ENCODE measurements at regions not wholly inside any gene's neighbourhood (a gene's known extent, or its start where the extent isn't known, plus 50 kb on each side); places are given as distances from the start of the nearest gene placed in this dataset.
"Not testable (repeated sequence)": the region's sequence is repeated elsewhere in the genome, so short reads cannot be mapped to it uniquely, and the experiment has no call there.

DNA sequence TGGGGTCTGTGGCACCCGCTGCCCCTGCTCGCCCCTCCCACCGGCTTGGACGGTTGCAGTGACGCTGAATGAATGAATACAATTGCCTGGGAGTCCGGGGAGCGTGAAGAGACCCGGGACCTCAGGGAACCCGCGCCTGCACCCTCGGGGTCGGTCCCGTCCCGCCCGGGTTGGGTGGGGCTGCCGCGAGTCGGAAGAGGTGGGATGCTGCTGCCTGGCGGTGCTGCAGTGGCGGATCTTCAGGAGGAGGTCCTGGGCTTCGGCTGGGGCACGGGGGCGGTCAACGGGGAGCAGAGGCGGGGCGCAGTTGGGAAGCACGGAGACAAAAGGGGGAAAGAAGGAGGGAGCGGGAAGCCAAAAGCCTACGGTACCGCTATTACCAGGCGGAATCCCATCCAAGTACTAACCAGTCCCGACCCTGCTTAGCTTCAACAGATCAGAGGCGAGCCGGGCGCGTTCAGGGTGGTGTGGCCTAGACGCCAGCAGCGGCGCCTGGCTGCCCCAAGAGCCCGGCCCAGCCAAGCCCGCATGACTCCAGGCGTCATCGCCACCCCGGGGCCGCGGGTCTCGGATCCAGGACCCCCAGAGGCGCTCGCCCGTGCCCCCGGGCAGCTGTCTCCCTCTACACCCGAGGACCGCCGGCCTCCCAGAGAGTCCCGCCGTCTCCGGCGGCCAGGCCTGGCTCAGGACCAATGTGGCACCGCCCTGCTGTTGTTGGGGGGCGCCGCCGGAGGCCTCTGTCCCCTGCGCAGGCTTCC is 1612.3 kb downstream of the SPATA31A7 start:
- H2AFZ ChIP-seq (ENCODE audit: control insufficient read depth, low read length), result peak overlapping the region; percentile 91
- peak overlapping the region; percentile 74 for H3K9ac ChIP-seq (ENCODE audit: control insufficient read depth, extremely low read depth, insufficient read depth, low read length)
- DNase-seq (ENCODE audit: low read depth, low spot score), result peak; percentile 19
- FAIRE-seq; H3K36me3 ChIP-seq (ENCODE audit: control insufficient read depth in 2 of 2, extremely low read depth in 1 of 2, insufficient read depth in 2 of 2, low read length in 2 of 2); H4K20me1 ChIP-seq (ENCODE audit: control insufficient read depth, extremely low read depth, insufficient read depth, low read length); dilution Hi-C loops (cut with MboI; ENCODE audit: extremely low pct_ligation_motif_present, low sequenced_read_pairs); H3K9me3 ChIP-seq (ENCODE audit: control insufficient read depth, low read depth, low read length); H3K4me1 ChIP-seq (ENCODE audit: control insufficient read depth, extremely low read depth, insufficient read depth, low read length); H3K79me2 ChIP-seq (ENCODE audit: control insufficient read depth, insufficient read depth, low read length); H3K9me1 ChIP-seq (ENCODE audit: control insufficient read depth, extremely low read depth, insufficient read depth, low read length): not testable (repeated sequence)
- peak overlapping the region; percentile 67 for H3K4me2 ChIP-seq (ENCODE audit: control insufficient read depth, extremely low read depth, insufficient read depth, low read depth, low read length)
- H3K27ac ChIP-seq (ENCODE audit: control insufficient read depth, insufficient read depth, low read length), result peak overlapping the region; percentile 31
- peak overlapping the region; percentile 47 to 79 (median 73) for H3K4me3 ChIP-seq (ENCODE audit: control insufficient read depth in 2 of 3, extremely low read depth in 1 of 3, insufficient read depth in 2 of 3, low read depth in 1 of 3, low read length in 3 of 3)
- H3K27me3 ChIP-seq (ENCODE audit: control insufficient read depth, extremely low read depth, insufficient read depth, low read length), result peaks cover 21% of the 10 kb centered on the region

- H3K4me1 ChIP-seq (ENCODE audit: control insufficient read depth, extremely low read depth, insufficient read depth, low read length); DNase-seq (ENCODE audit: low read depth, low spot score); H3K9me3 ChIP-seq (ENCODE audit: control insufficient read depth, low read depth, low read length); dilution Hi-C loops (cut with MboI; ENCODE audit: extremely low pct_ligation_motif_present, low sequenced_read_pairs); H3K27ac ChIP-seq (ENCODE audit: control insufficient read depth, insufficient read depth, low read length); H3K79me2 ChIP-seq (ENCODE audit: control insufficient read depth, insufficient read depth, low read length); H3K9me1 ChIP-seq (ENCODE audit: control insufficient read depth, extremely low read depth, insufficient read depth, low read length); FAIRE-seq; H4K20me1 ChIP-seq (ENCODE audit: control insufficient read depth, extremely low read depth, insufficient read depth, low read length); H3K36me3 ChIP-seq (ENCODE audit: control insufficient read depth in 2 of 2, extremely low read depth in 1 of 2, insufficient read depth in 2 of 2, low read length in 2 of 2): not testable (repeated sequence)
- H3K4me3 ChIP-seq (ENCODE audit: control insufficient read depth in 2 of 3, extremely low read depth in 1 of 3, insufficient read depth in 2 of 3, low read depth in 1 of 3, low read length in 3 of 3), result peak overlapping the region; percentile 47 to 79 (median 73)
- peak overlapping the region; percentile 74 for H3K9ac ChIP-seq (ENCODE audit: control insufficient read depth, extremely low read depth, insufficient read depth, low read length)
- H3K4me2 ChIP-seq (ENCODE audit: control insufficient read depth, extremely low read depth, insufficient read depth, low read depth, low read length), result peak overlapping the region; percentile 67
- H2AFZ ChIP-seq (ENCODE audit: control insufficient read depth, low read length), result peak overlapping the region; percentile 91
- H3K27me3 ChIP-seq (ENCODE audit: control insufficient read depth, extremely low read depth, insufficient read depth, low read length), result peaks cover 21% of the 10 kb centered on the region
Observed at GRCh38 chr9:62802719-62803079, 1612.9 kb downstream of the SPATA31A7 start.

GRCh38 chr9:62803099-62803498 is 1613.3 kb downstream of the SPATA31A7 start:
- DNase-seq (ENCODE audit: low read depth, low spot score); H3K27ac ChIP-seq (ENCODE audit: control insufficient read depth, insufficient read depth, low read length); dilution Hi-C loops (cut with MboI; ENCODE audit: extremely low pct_ligation_motif_present, low sequenced_read_pairs); H3K79me2 ChIP-seq (ENCODE audit: control insufficient read depth, insufficient read depth, low read length); H3K9ac ChIP-seq (ENCODE audit: control insufficient read depth, extremely low read depth, insufficient read depth, low read length); H4K20me1 ChIP-seq (ENCODE audit: control insufficient read depth, extremely low read depth, insufficient read depth, low read length); H3K4me1 ChIP-seq (ENCODE audit: control insufficient read depth, extremely low read depth, insufficient read depth, low read length); H2AFZ ChIP-seq (ENCODE audit: control insufficient read depth, low read length); H3K9me3 ChIP-seq (ENCODE audit: control insufficient read depth, low read depth, low read length); H3K9me1 ChIP-seq (ENCODE audit: control insufficient read depth, extremely low read depth, insufficient read depth, low read length); FAIRE-seq; H3K36me3 ChIP-seq (ENCODE audit: control insufficient read depth in 2 of 2, extremely low read depth in 1 of 2, insufficient read depth in 2 of 2, low read length in 2 of 2): not testable (repeated sequence)
- Histone ChIP-seq H3K4me2 (ENCODE audit: control insufficient read depth, extremely low read depth, insufficient read depth, low read depth, low read length) (peak overlapping the region; percentile 67), H3K27me3 (ENCODE audit: control insufficient read depth, extremely low read depth, insufficient read depth, low read length) (peaks cover 21% of the 10 kb centered on the region), H3K4me3 (ENCODE audit: control insufficient read depth in 2 of 3, extremely low read depth in 1 of 3, insufficient read depth in 2 of 3, low read depth in 1 of 3, low read length in 3 of 3) (peak overlapping the region in 1 of 3 experiments; percentile 7)

GRCh38 chr9:62804314-62804713 is 1614.5 kb downstream of the SPATA31A7 start:
- H3K4me1 ChIP-seq (ENCODE audit: control insufficient read depth, extremely low read depth, insufficient read depth, low read length); dilution Hi-C loops (cut with MboI; ENCODE audit: extremely low pct_ligation_motif_present, low sequenced_read_pairs): not testable (repeated sequence)

DNA sequence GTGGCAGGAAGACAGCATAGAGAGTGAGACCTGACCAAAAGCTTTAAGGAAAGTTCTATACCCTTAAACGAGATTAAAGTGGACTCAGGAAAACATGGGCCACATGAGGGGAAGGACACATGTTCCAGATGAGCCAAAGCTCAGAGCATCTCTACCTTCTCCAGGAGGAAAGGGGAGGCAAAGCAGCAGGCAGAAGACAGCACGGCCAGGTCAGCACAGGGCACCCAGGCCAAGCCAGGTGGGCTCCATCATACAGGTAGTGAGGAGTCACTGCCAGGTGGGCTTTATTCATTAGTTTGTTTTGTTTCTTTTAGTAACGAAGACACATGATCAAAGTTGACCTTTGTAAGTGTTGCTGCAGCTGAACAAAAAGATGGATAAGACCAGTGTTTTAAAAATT is 1617.6 kb downstream of the SPATA31A7 start:
- H3K9me1 ChIP-seq (ENCODE audit: control insufficient read depth, extremely low read depth, insufficient read depth, low read length); dilution Hi-C loops (cut with MboI; ENCODE audit: extremely low pct_ligation_motif_present, low sequenced_read_pairs); H3K9me3 ChIP-seq (ENCODE audit: control insufficient read depth, low read depth, low read length); H3K4me1 ChIP-seq (ENCODE audit: control insufficient read depth, extremely low read depth, insufficient read depth, low read length); H3K27me3 ChIP-seq (ENCODE audit: control insufficient read depth, extremely low read depth, insufficient read depth, low read length); H2AFZ ChIP-seq (ENCODE audit: control insufficient read depth, low read length); H4K20me1 ChIP-seq (ENCODE audit: control insufficient read depth, extremely low read depth, insufficient read depth, low read length); DNase-seq (ENCODE audit: low read depth, low spot score); H3K4me3 ChIP-seq (ENCODE audit: control insufficient read depth in 2 of 3, extremely low read depth in 1 of 3, insufficient read depth in 2 of 3, low read depth in 1 of 3, low read length in 3 of 3); H3K27ac ChIP-seq (ENCODE audit: control insufficient read depth, insufficient read depth, low read length); H3K36me3 ChIP-seq (ENCODE audit: control insufficient read depth in 2 of 2, extremely low read depth in 1 of 2, insufficient read depth in 2 of 2, low read length in 2 of 2); FAIRE-seq; H3K79me2 ChIP-seq (ENCODE audit: control insufficient read depth, insufficient read depth, low read length); H3K9ac ChIP-seq (ENCODE audit: control insufficient read depth, extremely low read depth, insufficient read depth, low read length); H3K4me2 ChIP-seq (ENCODE audit: control insufficient read depth, extremely low read depth, insufficient read depth, low read depth, low read length): not testable (repeated sequence)

More at GRCh38 chr9:62804314-62804713, 1614.5 kb downstream of the SPATA31A7 start:
- not testable (repeated sequence) for H3K27ac ChIP-seq (ENCODE audit: control insufficient read depth, insufficient read depth, low read length); H2AFZ ChIP-seq (ENCODE audit: control insufficient read depth, low read length); H3K9me1 ChIP-seq (ENCODE audit: control insufficient read depth, extremely low read depth, insufficient read depth, low read length); H3K79me2 ChIP-seq (ENCODE audit: control insufficient read depth, insufficient read depth, low read length); H3K9ac ChIP-seq (ENCODE audit: control insufficient read depth, extremely low read depth, insufficient read depth, low read length); H3K4me2 ChIP-seq (ENCODE audit: control insufficient read depth, extremely low read depth, insufficient read depth, low read depth, low read length); DNase-seq (ENCODE audit: low read depth, low spot score); H3K9me3 ChIP-seq (ENCODE audit: control insufficient read depth, low read depth, low read length); H4K20me1 ChIP-seq (ENCODE audit: control insufficient read depth, extremely low read depth, insufficient read depth, low read length); H3K36me3 ChIP-seq (ENCODE audit: control insufficient read depth in 2 of 2, extremely low read depth in 1 of 2, insufficient read depth in 2 of 2, low read length in 2 of 2); H3K4me3 ChIP-seq (ENCODE audit: control insufficient read depth in 2 of 3, extremely low read depth in 1 of 3, insufficient read depth in 2 of 3, low read depth in 1 of 3, low read length in 3 of 3); FAIRE-seq
- H3K27me3 ChIP-seq (ENCODE audit: control insufficient read depth, extremely low read depth, insufficient read depth, low read length), result peaks cover 18% of the 10 kb centered on the region
